IMR-90 (cell line): ENCODE measurements at regions not wholly inside any gene's neighbourhood (a gene's known extent, or its start where the extent isn't known, plus 50 kb on each side); places are given as distances from the start of the nearest gene placed in this dataset.
"Not testable (repeated sequence)": the region's sequence is repeated elsewhere in the genome, so short reads cannot be mapped to it uniquely, and the experiment has no call there.

Experiments
- ATAC-seq: fragments of 200-7000 bp; cut with Tn5 transposase; 2 replicates; pipeline ENCODE4 v1.9.1; 2020; ENCODE audit warnings: low read depth, mild to moderate bottlenecking, moderate library complexity
- BruUV-seq: library from RNA; stranded (reverse); fragments of 400-500 nt; replicated peaks from 2 replicates; lab custom pipeline; 2021; lab: Mats Ljungman, UMichigan
- CTCF ChIA-PET: fragments of 300-600 bp; formaldehyde crosslinking; extraction: SDS; loops from one replicate; lab custom pipeline; 2021; ENCODE audit warnings: antibody characterized with exemption; lab: Yijun Ruan, JAX
- POLR2A ChIA-PET: fragments of 300-600 bp; sonication (Branson Sonifier 250); formaldehyde crosslinking; loops from one replicate; lab custom pipeline; 2022; ENCODE audit warnings: antibody characterized with exemption; ENCODE audit not compliant: unreplicated experiment; lab: Charles Lee
- DNase-seq: peaks from one replicate; pipeline ENCODE4 v3.0.0; 2013
- H2AFZ ChIP-seq: replicated peaks from 2 replicates; pipeline ENCODE3; 2013; ENCODE audit warnings: low read length, mild to moderate bottlenecking; ENCODE audit not compliant: poor library complexity
- H2AK5ac ChIP-seq: 2 replicates; pipeline ENCODE4 v1.6.1; 2013; ENCODE audit warnings: low read depth, low read length, inconsistent platforms
- H2AK9ac ChIP-seq: replicated peaks from 2 replicates; pipeline ENCODE3; 2013; ENCODE audit warnings: mild to moderate bottlenecking, low read depth, low read length, moderate library complexity; ENCODE audit not compliant: poor library complexity
- H2BK120ac ChIP-seq: 2 replicates; pipeline ENCODE4 v1.6.1; 2013; ENCODE audit warnings: low read depth, low read length, inconsistent platforms
- H2BK15ac ChIP-seq: 3 replicates; pipeline ENCODE4 v1.6.1; 2013; ENCODE audit warnings: low read depth, low read length, inconsistent platforms
- H2BK20ac ChIP-seq: 2 replicates; pipeline ENCODE4 v1.6.1; 2013; ENCODE audit warnings: low read depth, mild to moderate bottlenecking, inconsistent platforms, low read length, moderate library complexity
- H2BK5ac ChIP-seq: 2 replicates; pipeline ENCODE4 v1.6.1; 2013; ENCODE audit warnings: mild to moderate bottlenecking, low read depth, low read length, inconsistent platforms; ENCODE audit not compliant: poor library complexity, severe bottlenecking
- H3K14ac ChIP-seq: replicated peaks from 2 replicates; pipeline ENCODE4 v1.6.1; 2013; ENCODE audit warnings: low read depth, low read length, inconsistent platforms
- H3K18ac ChIP-seq: 2 replicates; pipeline ENCODE4 v1.6.1; 2013; ENCODE audit warnings: low read depth, low read length, control low read depth
- H3K23ac ChIP-seq: 2 replicates; pipeline ENCODE4 v1.6.1; 2013; ENCODE audit warnings: low read depth, low read length, inconsistent platforms
- H3K27ac ChIP-seq: 2 replicates; pipeline ENCODE4 v1.5.1; 2013; ENCODE audit warnings: mild to moderate bottlenecking, control low read depth, low read length; ENCODE audit not compliant: insufficient read depth
- H3K27me3 ChIP-seq: 2 replicates; pipeline ENCODE4 v1.6.1; 2013; ENCODE audit warnings: low read length; ENCODE audit not compliant: control insufficient read depth, insufficient read depth
- H3K36me3 ChIP-seq: 2 replicates; pipeline ENCODE4 v1.6.1; 2013; ENCODE audit warnings: low read length, mixed read lengths; ENCODE audit not compliant: control insufficient read depth, insufficient read depth
- H3K4ac ChIP-seq: 2 replicates; pipeline ENCODE4 v1.6.1; 2013; ENCODE audit warnings: low read depth, low read length, inconsistent platforms
- H3K4me1 ChIP-seq: 2 replicates; pipeline ENCODE4 v1.6.1; 2013; ENCODE audit warnings: low read length, mixed read lengths; ENCODE audit not compliant: control insufficient read depth, insufficient read depth
- H3K4me2 ChIP-seq: 2 replicates; pipeline ENCODE4 v1.6.1; 2013; ENCODE audit warnings: low read depth, mild to moderate bottlenecking, control low read depth, low read length, moderate library complexity
- H3K4me3 ChIP-seq: 2 replicates; pipeline ENCODE4 v1.5.1; 2013; ENCODE audit warnings: low read depth, mild to moderate bottlenecking, control low read depth, low read length, moderate library complexity; ENCODE audit not compliant: insufficient read depth
- H3K56ac ChIP-seq: 2 replicates; pipeline ENCODE4 v1.6.1; 2013; ENCODE audit warnings: low read length, inconsistent platforms; ENCODE audit not compliant: insufficient read depth; ENCODE audit errors: extremely low read depth
- H3K79me1 ChIP-seq, 2 experiments: 2 replicates each; pipeline ENCODE4 v1.6.1; 2013; ENCODE audit warnings: low read length in 2 of 2, inconsistent platforms in 1 of 2, low read depth in 1 of 2
- H3K9ac ChIP-seq: 2 replicates; pipeline ENCODE4 v1.6.1; 2013; ENCODE audit warnings: low read depth, low read length, control low read depth
- H3K9me1 ChIP-seq: 2 replicates; pipeline ENCODE4 v1.6.1; 2013; ENCODE audit warnings: low read length, inconsistent platforms; ENCODE audit not compliant: insufficient read depth
- H3K9me3 ChIP-seq: 2 replicates; pipeline ENCODE4 v1.6.1; 2013; ENCODE audit warnings: low read length; ENCODE audit not compliant: control insufficient read depth, insufficient read depth
- H4K20me1 ChIP-seq: 2 replicates; pipeline ENCODE4 v1.6.1; 2013; ENCODE audit warnings: low read length, inconsistent platforms; ENCODE audit not compliant: insufficient read depth
- H4K5ac ChIP-seq: 2 replicates; pipeline ENCODE4 v1.6.1; 2013; ENCODE audit warnings: mild to moderate bottlenecking, low read depth, low read length, control low read depth
- H4K8ac ChIP-seq, 2 experiments: 2 replicates each; pipeline ENCODE4 v1.6.1; 2013; ENCODE audit warnings: low read depth in 2 of 2, low read length in 2 of 2, control low read depth in 1 of 2, inconsistent platforms in 1 of 2
- H4K91ac ChIP-seq: 2 replicates; pipeline ENCODE4 v1.6.1; 2013; ENCODE audit warnings: low read depth, low read length, inconsistent platforms; ENCODE audit not compliant: insufficient read depth
- CEBPB ChIP-seq: IDR thresholded peaks from 2 replicates; pipeline ENCODE4 v1.6.1; 2012; ENCODE audit warnings: low read depth, low read length, improper control_type of control experiment
- CTCF ChIP-seq: conservative IDR thresholded peaks from 2 replicates; pipeline ENCODE4 v1.5.1; 2012; ENCODE audit warnings: mild to moderate bottlenecking, low read depth, low read length, improper control_type of control experiment
- FOS ChIP-seq: fragments of 150-350 bp; IDR thresholded peaks from 2 replicates; pipeline ENCODE4 v1.6.1; 2016; ENCODE audit warnings: low read depth, low read length
- MAFK ChIP-seq: IDR thresholded peaks from 2 replicates; pipeline ENCODE4 v1.6.1; 2012; ENCODE audit warnings: low read depth, low read length, improper control_type of control experiment
- NFE2L2 ChIP-seq: fragments of 150-350 bp; IDR thresholded peaks from 2 replicates; pipeline ENCODE4 v1.6.1; 2016; ENCODE audit warnings: low read depth, mild to moderate bottlenecking, low read length
- USF2 ChIP-seq: fragments of 150-350 bp; IDR thresholded peaks from 2 replicates; pipeline ENCODE4 v1.6.1; 2017; ENCODE audit warnings: mild to moderate bottlenecking, antibody characterized with exemption, low read length, low read depth
- WGBS, 2 experiments: methylation state at CpG; one replicate each; pipeline versions ENCODE4 v1.1.5 to v1.1.7; 2013; ENCODE audit warnings: missing lambda C conversion rate in 2 of 2; ENCODE audit not compliant: insufficient read length in 1 of 2; ENCODE audit errors: extremely low coverage in 2 of 2; 5-methylcytosine and 5-hydroxymethylcytosine counted together
- dilution Hi-C: fragments of 300-500 bp; cut with HindIII; formaldehyde crosslinking; loops from one replicate; pipeline ENCODE4 v1.14.3; 2018; ENCODE audit warnings: low sequenced_read_pairs; ENCODE audit not compliant: unreplicated experiment
- in situ Hi-C: fragments of 300-500 bp; cut with MboI; formaldehyde crosslinking; loops from 3 replicates; pipeline ENCODE4 v1.14.3; 2019; ENCODE audit warnings: low sequenced_read_pairs, inconsistent platforms, mixed read lengths
- intact Hi-C: fragments of 100-400 bp; cut with micrococcal nuclease; formaldehyde crosslinking; loops from 2 replicates; pipeline ENCODE4 v1.10.0; 2022

- TF ChIP-seq CTCF (no peak), FOS (0 out of 2 replicates have a peak, but pooled peaks have one; percentile 37), NFE2L2 (no peak), MAFK (0 out of 2 replicates have a peak, but pooled peaks have one; percentile 3), CEBPB (peak; percentile 79), USF2 (peak; percentile 48; the same call in 1 of the 2 replicates)
- Histone ChIP-seq H3K9me1 (peaks cover 3% of the 10 kb centered on the region), H3K4me3 (no peak overlapping the region), H2BK120ac (peak overlapping the region; percentile 94; the same call in 1 of the 2 replicates), H2AK5ac (no peak overlapping the region), H2BK20ac (peak overlapping the region; percentile 95), H3K36me3 (no peaks in the 10 kb centered on the region), H4K8ac (peak overlapping the region in 1 of 2 experiments; percentile 35; a peak in 2 of 4 replicates), H2BK5ac (peak overlapping the region; percentile 85), H3K4me2 (peak overlapping the region; percentile 49; the same call in 1 of the 2 replicates), H4K5ac (no peak overlapping the region), H4K20me1 (no peaks in the 10 kb centered on the region; the same call in 1 of the 2 replicates), H3K79me1 (no peaks in the 10 kb centered on the region), H2BK15ac (0 out of 3 replicates have a peak overlapping the region, but pooled peaks have one; percentile 1), H2AK9ac (no peak overlapping the region), H3K18ac (no peak overlapping the region), H3K56ac (no peak overlapping the region), H2AFZ (no peak overlapping the region), H3K4me1 (peaks cover 1% of the 10 kb centered on the region; the same call in 1 of the 2 replicates), H3K9ac (no peak overlapping the region), H3K9me3 (no peaks in the 10 kb centered on the region), H3K4ac (peak overlapping the region; percentile 17; the same call in 1 of the 2 replicates), H4K91ac (no peak overlapping the region), H3K27ac (no peak overlapping the region), H3K23ac (no peak overlapping the region; the same call in 1 of the 2 replicates), H3K27me3 (no peaks in the 10 kb centered on the region), H3K14ac (no peak overlapping the region)
- peak; percentile 75 for ATAC-seq
- DNase-seq = peak; percentile 88
- dilution Hi-C loops = no loop called here
- no TSS peak for BruUV-seq
- CTCF ChIA-PET = no interaction called here
- no CpG with 5 or more reads among the region's 1 CpG for WGBS, 2 experiments
- POLR2A ChIA-PET = no interaction called here
- intact Hi-C loops = no loop called here
- in situ Hi-C loops = no loop called here
These were observed 1355.5 kb downstream of the SUCLG1 start for GRCh38 chr2:83103613-83104012.

- H3K4me3 ChIP-seq, H3K9ac ChIP-seq, H3K4me1 ChIP-seq, H3K9me3 ChIP-seq, H3K14ac ChIP-seq, dilution Hi-C loops, H4K5ac ChIP-seq, POLR2A ChIA-PET, intact Hi-C loops, ATAC-seq, BruUV-seq, H3K18ac ChIP-seq, CTCF ChIA-PET, H3K36me3 ChIP-seq, H2AFZ ChIP-seq, in situ Hi-C loops, H3K79me1 ChIP-seq, H3K56ac ChIP-seq, H3K23ac ChIP-seq, H2BK5ac ChIP-seq, H4K20me1 ChIP-seq, H2BK15ac ChIP-seq, H3K27me3 ChIP-seq, H3K27ac ChIP-seq, H2AK9ac ChIP-seq, H3K4me2 ChIP-seq, H2AK5ac ChIP-seq, H4K8ac ChIP-seq, H3K9me1 ChIP-seq, H4K91ac ChIP-seq, DNase-seq, H2BK20ac ChIP-seq, H3K4ac ChIP-seq, H2BK120ac ChIP-seq: not testable (repeated sequence)
- WGBS, 2 experiments = 96% methylated on average over 8 of the region's 15 CpGs; no CpG with 5 or more reads in 1 of the 2 experiments
These were observed 1370.0 kb downstream of the SUCLG1 start for GRCh38 chr2:83089051-83089450.
